ENCODE measurements at regions not wholly inside any gene's neighbourhood (a gene's known extent, or its start where the extent isn't known, plus 50 kb on each side); places are given as distances from the start of the nearest gene placed in this dataset.

- ATAC-seq (ENCODE audit: poor library complexity) (no peak), DNase-seq (no peak)
- H3K27ac Mint-ChIP-seq = no peak overlapping the region
- Histone ChIP-seq H3K4me3 (ENCODE audit: low read length) (no peak overlapping the region), H3K4me1 (ENCODE audit: insufficient read depth, low read length) (no peaks in the 10 kb centered on the region), H3K36me3 (ENCODE audit: insufficient read depth, low read length) (no peaks in the 10 kb centered on the region), H3K27me3 (ENCODE audit: control insufficient read depth in 1 of 2, insufficient read depth in 2 of 2, low read length in 2 of 2) (no peaks in the 10 kb centered on the region), H3K27ac (ENCODE audit: low read depth in 1 of 2, low read length in 2 of 2) (no peak overlapping the region), H3K9me3 (ENCODE audit: control insufficient read depth in 1 of 2, insufficient read depth in 1 of 2, low read length in 2 of 2) (peaks cover 0 to 11% of the 10 kb centered on the region in 2 experiments)
- intact Hi-C loops (cut with DNase I, micrococcal nuclease) = no loop called here
- no peaks in the 10 kb centered on the region for H3K4me1 Mint-ChIP-seq (ENCODE audit: low read depth)
- POLR2A ChIA-PET = no interaction called here
- TF ChIP-seq CTCF (IDR thresholded peaks at IDR 0.05) = no peak
- H3K4me3 Mint-ChIP-seq = no peak overlapping the region
- H3K27me3 Mint-ChIP-seq = no peaks in the 10 kb centered on the region
- CTCF ChIA-PET = no interaction called here
- H3K36me3 Mint-ChIP-seq (ENCODE audit: low read depth) = no peaks in the 10 kb centered on the region
- H3K9me3 Mint-ChIP-seq = peaks cover 4% of the 10 kb centered on the region
These were observed 100.0 kb upstream of the PIEZO2 start for GRCh38 chr18:11249391-11249790.

GRCh38 chr18:11247381-11247970 is 98.1 kb upstream of the PIEZO2 start:
- POLR2A ChIA-PET = no interaction called here
- CTCF ChIA-PET = no interaction called here
- Mint-ChIP-seq H3K4me1 (ENCODE audit: low read depth) (no peaks in the 10 kb centered on the region), H3K9me3 (peaks cover 4% of the 10 kb centered on the region), H3K27ac (no peak overlapping the region), H3K36me3 (ENCODE audit: low read depth) (no peaks in the 10 kb centered on the region), H3K27me3 (no peaks in the 10 kb centered on the region), H3K4me3 (no peak overlapping the region)
- no peak overlapping the region for H3K4me3 ChIP-seq (ENCODE audit: low read length)
- DNase-seq (no peak), ATAC-seq (ENCODE audit: poor library complexity) (no peak)
- intact Hi-C loops (cut with DNase I, micrococcal nuclease) = no loop called here
- H3K27ac ChIP-seq (ENCODE audit: low read depth in 1 of 2, low read length in 2 of 2) = no peak overlapping the region
- peaks cover 0 to 11% of the 10 kb centered on the region in 2 experiments for H3K9me3 ChIP-seq (ENCODE audit: control insufficient read depth in 1 of 2, insufficient read depth in 1 of 2, low read length in 2 of 2)
- H3K4me1 ChIP-seq (ENCODE audit: insufficient read depth, low read length) = no peaks in the 10 kb centered on the region
- H3K36me3 ChIP-seq (ENCODE audit: insufficient read depth, low read length) = no peaks in the 10 kb centered on the region
- no peaks in the 10 kb centered on the region for H3K27me3 ChIP-seq (ENCODE audit: control insufficient read depth in 1 of 2, insufficient read depth in 2 of 2, low read length in 2 of 2)
- TF ChIP-seq CTCF (IDR thresholded peaks at IDR 0.05) = no peak

- POLR2A ChIA-PET = no interaction called here
- Histone ChIP-seq H3K36me3 (ENCODE audit: insufficient read depth, low read length) (no peaks in the 10 kb centered on the region), H3K27me3 (ENCODE audit: control insufficient read depth in 1 of 2, insufficient read depth in 2 of 2, low read length in 2 of 2) (no peaks in the 10 kb centered on the region), H3K9me3 (ENCODE audit: control insufficient read depth in 1 of 2, insufficient read depth in 1 of 2, low read length in 2 of 2) (peaks cover 0 to 11% of the 10 kb centered on the region in 2 experiments), H3K4me3 (ENCODE audit: low read length) (no peak overlapping the region), H3K4me1 (ENCODE audit: insufficient read depth, low read length) (no peaks in the 10 kb centered on the region), H3K27ac (ENCODE audit: low read depth in 1 of 2, low read length in 2 of 2) (no peak overlapping the region)
- Mint-ChIP-seq H3K27me3 (no peaks in the 10 kb centered on the region), H3K4me3 (no peak overlapping the region), H3K36me3 (ENCODE audit: low read depth) (no peaks in the 10 kb centered on the region), H3K4me1 (ENCODE audit: low read depth) (no peaks in the 10 kb centered on the region), H3K27ac (no peak overlapping the region), H3K9me3 (no peaks in the 10 kb centered on the region)
- no peak for TF ChIP-seq CTCF (IDR thresholded peaks at IDR 0.05)
- CTCF ChIA-PET = no interaction called here
- no peak for ATAC-seq (ENCODE audit: poor library complexity)
- DNase-seq = no peak
- intact Hi-C loops (cut with DNase I, micrococcal nuclease) = no loop called here
These were observed 97.3 kb upstream of the PIEZO2 start for GRCh38 chr18:11246495-11247300.
